ENCODE measurements at regions not wholly inside any gene's neighbourhood (a gene's known extent, or its start where the extent isn't known, plus 50 kb on each side); places are given as distances from the start of the nearest gene placed in this dataset.
"Not testable (repeated sequence)": the region's sequence is repeated elsewhere in the genome, so short reads cannot be mapped to it uniquely, and the experiment has no call there.

- DNase-seq: no peak
Observed at GRCh38 chr12:75695926-75696325, 184.5 kb upstream of the KRR1 start.

- DNase-seq: no peak
Observed at GRCh38 chr12:75694534-75695268, 183.3 kb upstream of the KRR1 start.

DNA sequence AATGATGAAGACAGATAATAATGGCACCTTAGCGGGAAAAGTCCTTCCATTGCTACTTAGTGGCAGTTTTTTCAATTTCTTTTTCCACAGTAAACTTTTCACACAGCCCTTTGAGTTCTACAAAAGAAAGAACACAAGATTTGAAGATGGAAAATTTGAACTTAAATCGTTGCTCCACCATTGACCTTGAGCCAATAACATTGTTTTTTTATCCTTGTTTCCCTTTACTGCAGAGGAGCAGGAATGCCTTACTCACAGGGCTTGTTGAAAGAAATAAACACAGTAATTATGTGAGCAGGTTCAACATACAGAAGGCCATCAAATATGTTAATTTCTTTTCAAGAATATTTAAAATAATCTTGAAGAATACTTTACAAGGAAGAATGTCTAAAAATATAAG, 181.5 kb upstream of the KRR1 start:
- no peak for DNase-seq

DNA sequence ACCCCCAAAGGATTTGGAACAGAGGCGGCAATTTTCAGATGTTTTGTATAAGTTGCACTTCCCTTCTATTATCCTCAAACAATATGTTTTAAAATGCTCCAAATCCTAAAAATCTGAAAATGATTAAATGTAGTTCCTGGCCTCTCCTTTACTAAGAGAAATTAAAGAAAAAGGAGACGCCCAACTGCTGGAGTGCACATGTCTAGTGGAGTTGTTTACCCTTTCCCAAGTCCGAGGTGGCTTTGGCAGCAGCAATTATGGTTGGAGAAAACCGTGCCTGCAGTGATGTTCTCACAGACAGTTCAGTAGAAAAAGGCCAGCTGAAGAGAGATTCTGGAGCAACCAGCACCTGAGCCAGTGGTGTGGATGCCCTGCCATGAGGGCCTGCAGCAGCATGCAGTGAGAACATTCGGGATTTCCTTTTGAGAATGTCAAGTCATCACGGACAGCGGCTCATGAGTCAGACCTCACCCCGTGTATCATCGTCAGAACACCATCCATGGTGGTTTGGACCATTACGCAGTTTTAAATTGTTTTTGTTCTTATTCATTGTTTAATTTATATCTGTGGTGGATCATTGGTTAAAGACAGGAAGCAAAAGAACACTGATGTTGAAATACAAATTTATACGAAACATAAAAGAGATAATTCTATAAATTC, 179.0 kb upstream of the KRR1 start:
- no peak for DNase-seq

- not testable (repeated sequence) for DNase-seq
Observed at GRCh38 chr12:75686233-75686632, 174.8 kb upstream of the KRR1 start.

DNA sequence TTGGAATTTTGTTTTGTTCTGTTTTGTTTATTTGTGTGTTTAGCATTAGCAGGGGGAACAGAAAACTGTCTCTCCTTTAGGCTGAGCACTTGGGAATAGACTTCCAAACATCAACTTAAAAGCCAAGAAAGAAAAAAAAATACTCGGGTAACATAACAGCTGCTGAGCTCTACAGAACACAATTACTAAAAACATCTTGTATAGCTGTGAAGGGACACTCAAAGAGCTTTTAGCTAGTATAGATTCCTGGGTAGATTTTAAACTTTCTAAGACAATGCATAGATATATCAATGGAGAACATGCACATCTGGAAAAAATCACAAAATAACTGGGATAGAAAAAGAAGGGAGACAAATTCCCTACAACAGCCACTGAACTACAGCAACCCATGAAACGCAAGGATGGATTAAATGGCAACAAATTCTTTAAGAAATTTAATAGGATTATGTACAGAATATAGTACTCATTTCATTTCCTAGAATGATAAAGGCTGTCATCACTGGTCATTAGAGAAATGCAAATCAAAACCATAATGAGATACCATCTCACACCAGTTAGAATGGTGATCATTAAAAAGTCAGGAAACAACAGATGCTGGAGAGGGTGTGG, 174.3 kb upstream of the KRR1 start:
- DNase-seq: no peak

- no peak for DNase-seq
Observed at GRCh38 chr12:75684678-75685616, 173.5 kb upstream of the KRR1 start.

GRCh38 chr12:75683995-75684586, 172.7 kb upstream of the KRR1 start:
- not testable (repeated sequence) for DNase-seq

DNA sequence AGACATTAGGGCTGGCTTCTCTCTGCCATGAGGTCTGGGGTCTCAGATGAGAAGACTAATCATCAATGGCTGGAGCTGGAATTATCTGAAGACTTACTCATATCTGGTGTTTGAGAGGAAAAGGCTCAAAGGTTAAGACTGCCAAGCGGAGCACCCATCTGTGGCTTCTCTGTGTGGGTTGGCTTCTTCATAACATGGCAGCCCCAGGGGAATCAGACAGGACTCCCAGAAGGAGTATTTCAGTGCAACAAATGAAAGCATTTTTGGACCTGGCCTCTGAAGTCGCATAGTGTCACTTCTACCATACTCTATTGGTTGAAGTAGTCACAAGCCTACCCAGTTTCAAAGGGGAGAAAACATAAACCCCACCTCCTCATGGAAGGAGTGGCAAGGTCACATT, 171.8 kb upstream of the KRR1 start:
- DNase-seq: no peak

- no peak for DNase-seq
Observed at GRCh38 chr12:75677522-75677921, 166.1 kb upstream of the KRR1 start.

GRCh38 chr12:75674393-75674792, 163.0 kb upstream of the KRR1 start:
- no peak for DNase-seq

GRCh38 chr12:75672200-75672599, 160.8 kb upstream of the KRR1 start:
- DNase-seq: no peak

DNA sequence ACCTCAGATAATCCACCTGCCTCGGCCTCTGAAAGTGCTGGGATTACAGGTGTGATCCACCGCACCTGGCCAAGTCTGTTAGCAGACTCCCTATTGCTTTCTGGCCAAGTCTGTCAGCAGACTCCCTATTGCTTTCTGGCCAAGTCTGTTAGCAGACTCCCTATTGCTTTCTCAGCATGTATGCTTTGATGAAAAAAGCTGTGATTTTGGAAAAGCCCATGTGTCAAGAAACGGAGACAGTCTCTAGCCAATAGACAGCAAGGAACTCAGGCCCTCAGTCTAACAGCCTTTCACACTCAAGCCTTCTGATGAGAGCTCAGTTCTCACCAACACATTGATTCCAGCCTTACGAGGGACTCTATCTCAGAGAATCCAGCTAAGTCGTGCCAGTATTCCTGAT, 158.8 kb upstream of the KRR1 start:
- DNase-seq: no peak

DNA sequence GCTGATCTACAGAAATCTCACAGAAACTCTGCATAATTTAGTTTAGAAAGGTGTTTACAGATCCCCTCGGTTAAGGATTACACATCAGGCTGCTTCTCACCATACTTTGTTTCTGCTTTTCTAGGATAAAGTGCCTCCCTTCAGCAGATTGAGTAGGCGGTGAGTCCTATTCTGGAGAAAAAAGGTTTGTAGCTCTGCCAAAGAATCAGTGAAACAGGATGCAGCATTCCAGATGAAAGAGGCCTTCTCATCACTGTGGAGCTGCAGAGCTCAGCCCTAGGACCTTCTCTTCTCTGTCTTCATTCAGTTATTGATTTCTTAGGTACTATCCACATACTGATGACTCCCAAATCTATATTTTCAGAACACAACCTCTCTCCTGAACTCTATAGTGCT, 155.5 kb upstream of the KRR1 start:
- no peak for DNase-seq

GRCh38 chr12:75666126-75666938, 154.9 kb upstream of the KRR1 start:
- DNase-seq: no peak

DNA sequence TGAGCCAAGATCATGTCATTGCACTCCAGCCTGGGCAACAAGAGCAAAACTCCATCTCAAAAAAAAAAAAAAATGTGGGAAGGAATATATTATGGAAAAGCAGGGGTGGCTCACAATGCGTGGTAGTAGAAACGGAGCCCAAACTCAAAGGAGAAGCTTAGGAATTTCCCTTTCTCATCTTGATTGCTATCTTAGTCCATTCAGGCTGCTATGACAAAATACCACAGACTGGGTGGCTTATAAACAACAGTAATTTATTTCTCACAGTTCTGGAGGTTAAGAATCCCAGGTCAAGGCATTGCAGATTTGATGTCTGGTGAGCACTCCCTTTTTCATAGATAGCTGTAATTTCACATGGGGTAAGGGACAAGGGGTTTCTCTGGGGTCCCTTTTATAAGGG, 153.8 kb upstream of the KRR1 start:
- no peak for DNase-seq

DNA sequence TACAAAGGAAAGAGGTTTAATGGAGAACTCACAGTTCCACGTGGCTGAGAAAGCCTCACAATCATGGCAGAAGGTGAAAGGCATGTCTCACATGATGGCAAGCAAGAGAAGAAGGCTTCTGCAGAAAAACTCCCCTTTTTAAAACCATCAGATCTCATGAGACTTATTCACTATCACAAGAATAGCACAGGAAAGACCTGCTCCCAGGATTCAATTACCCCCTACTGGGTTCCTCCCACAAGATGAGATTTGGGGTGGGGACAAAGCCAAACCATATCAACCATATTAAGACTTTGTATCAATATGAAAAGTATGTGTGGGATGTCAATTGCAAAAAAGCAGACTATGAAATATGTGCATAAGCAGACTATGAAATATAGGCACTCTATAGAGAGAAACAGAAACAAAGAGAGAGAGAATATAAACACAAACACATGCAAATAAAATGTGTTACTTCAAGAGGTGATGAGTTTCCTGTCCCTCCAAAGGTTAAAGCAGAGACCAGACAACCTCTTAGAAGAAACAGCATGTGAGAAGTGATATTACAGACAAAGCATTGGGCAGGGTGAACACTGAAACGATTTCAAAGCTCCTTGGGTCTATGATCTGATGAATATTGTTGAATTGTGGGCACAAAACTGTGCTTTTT, 151.2 kb upstream of the KRR1 start:
- DNase-seq: no peak

GRCh38 chr12:75661908-75662307, 150.5 kb upstream of the KRR1 start:
- DNase-seq: no peak

GRCh38 chr12:75660805-75661404, 149.5 kb upstream of the KRR1 start:
- DNase-seq: no peak

- no peak for DNase-seq
Observed at GRCh38 chr12:75660107-75660530, 148.7 kb upstream of the KRR1 start.
